Chondrocyte (in vitro differentiated cells): ENCODE measurements at regions not wholly inside any gene's neighbourhood (a gene's known extent, or its start where the extent isn't known, plus 50 kb on each side); places are given as distances from the start of the nearest gene placed in this dataset.

Source experiments
- DNase-seq: peaks from one replicate; pipeline ENCODE4 v3.0.0; 2021; ENCODE audit warnings: mixed read lengths, low spot score
- H3K27ac Mint-ChIP-seq: one replicate; pipeline ENCODE4 v1.8.0; 2021; ENCODE audit warnings: mild to moderate bottlenecking, moderate library complexity, mixed read lengths; ENCODE audit not compliant: unreplicated experiment
- H3K27me3 Mint-ChIP-seq: 2 replicates; pipeline ENCODE4 v1.8.0; 2021; ENCODE audit warnings: low read depth, mixed read lengths
- H3K36me3 Mint-ChIP-seq: 2 replicates; pipeline ENCODE4 v1.8.0; 2021; ENCODE audit warnings: low read depth, mixed read lengths
- H3K4me1 Mint-ChIP-seq: 2 replicates; pipeline ENCODE4 v1.8.0; 2021; ENCODE audit warnings: low read depth, mild to moderate bottlenecking, mixed read lengths
- H3K4me3 Mint-ChIP-seq: one replicate; pipeline ENCODE4 v1.8.0; 2021; ENCODE audit warnings: mild to moderate bottlenecking, moderate library complexity, mixed read lengths; ENCODE audit not compliant: unreplicated experiment
- H3K9me3 Mint-ChIP-seq: 2 replicates; pipeline ENCODE4 v1.8.0; 2021; ENCODE audit warnings: low read depth, mixed read lengths
- TF ChIP-seq, protein P1 (sequence below): fragments of 200-600 bp; sonication (generic); IDR thresholded peaks from 2 replicates; pipeline ENCODE4 v1.5.0; 2021; ENCODE audit warnings: antibody characterized with exemption, mild to moderate bottlenecking, moderate library complexity

DNA sequence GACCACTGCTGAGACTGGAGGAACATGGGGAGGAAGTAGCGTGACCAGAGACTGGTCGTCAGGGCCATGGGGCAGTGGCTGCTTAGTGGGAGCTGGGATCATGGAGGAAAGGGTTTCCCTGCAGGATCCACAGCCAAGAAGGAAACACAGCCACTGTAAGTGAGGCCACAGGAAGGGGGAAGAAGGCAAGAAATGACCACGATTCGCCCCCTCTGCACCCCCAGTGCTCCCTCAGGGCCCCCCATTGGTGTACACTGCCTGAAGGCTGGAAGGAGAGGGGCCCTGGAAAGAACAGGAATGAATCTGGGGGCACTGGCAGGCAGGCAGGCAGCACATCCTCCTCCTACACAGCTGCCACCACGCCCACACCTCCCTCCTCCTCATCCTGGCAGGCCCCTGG is 62.5 kb upstream of the RMDN2 start:
- peaks cover 21% of the 10 kb centered on the region for H3K4me1 Mint-ChIP-seq

DNA sequence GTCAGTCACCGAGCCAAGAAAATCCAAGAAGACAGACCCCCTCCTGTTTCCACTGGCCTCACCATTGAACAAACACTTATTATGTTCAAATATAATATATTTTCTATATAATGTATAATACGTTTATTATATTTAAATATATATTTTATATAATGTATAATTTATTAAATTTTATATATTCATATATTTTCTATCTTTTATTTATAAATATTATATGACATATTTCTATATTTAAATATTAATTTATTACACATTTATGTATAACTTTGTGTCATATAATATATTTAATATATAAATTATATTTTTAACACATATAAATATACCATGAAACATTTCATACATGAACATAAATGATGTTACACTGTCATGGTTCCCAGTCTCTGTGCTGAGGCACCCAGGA is 60.9 kb upstream of the RMDN2 start:
- Mint-ChIP-seq H3K36me3 (no peaks in the 10 kb centered on the region), H3K9me3 (peaks cover 3% of the 10 kb centered on the region), H3K27ac (no peak overlapping the region), H3K27me3 (no peaks in the 10 kb centered on the region), H3K4me1 (peaks cover 6% of the 10 kb centered on the region), H3K4me3 (no peak overlapping the region)
- no peak for DNase-seq
- TF ChIP-seq, protein P1, sequence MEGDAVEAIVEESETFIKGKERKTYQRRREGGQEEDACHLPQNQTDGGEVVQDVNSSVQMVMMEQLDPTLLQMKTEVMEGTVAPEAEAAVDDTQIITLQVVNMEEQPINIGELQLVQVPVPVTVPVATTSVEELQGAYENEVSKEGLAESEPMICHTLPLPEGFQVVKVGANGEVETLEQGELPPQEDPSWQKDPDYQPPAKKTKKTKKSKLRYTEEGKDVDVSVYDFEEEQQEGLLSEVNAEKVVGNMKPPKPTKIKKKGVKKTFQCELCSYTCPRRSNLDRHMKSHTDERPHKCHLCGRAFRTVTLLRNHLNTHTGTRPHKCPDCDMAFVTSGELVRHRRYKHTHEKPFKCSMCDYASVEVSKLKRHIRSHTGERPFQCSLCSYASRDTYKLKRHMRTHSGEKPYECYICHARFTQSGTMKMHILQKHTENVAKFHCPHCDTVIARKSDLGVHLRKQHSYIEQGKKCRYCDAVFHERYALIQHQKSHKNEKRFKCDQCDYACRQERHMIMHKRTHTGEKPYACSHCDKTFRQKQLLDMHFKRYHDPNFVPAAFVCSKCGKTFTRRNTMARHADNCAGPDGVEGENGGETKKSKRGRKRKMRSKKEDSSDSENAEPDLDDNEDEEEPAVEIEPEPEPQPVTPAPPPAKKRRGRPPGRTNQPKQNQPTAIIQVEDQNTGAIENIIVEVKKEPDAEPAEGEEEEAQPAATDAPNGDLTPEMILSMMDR: no peak

More for the DNA sequence above, 62.5 kb upstream of the RMDN2 start:
- no peaks in the 10 kb centered on the region for H3K27me3 Mint-ChIP-seq
- no peak overlapping the region for H3K4me3 Mint-ChIP-seq
- TF ChIP-seq, protein P1: no peak
- H3K27ac Mint-ChIP-seq: no peak overlapping the region
- peaks cover 3% of the 10 kb centered on the region for H3K9me3 Mint-ChIP-seq
- no peak for DNase-seq
- no peaks in the 10 kb centered on the region for H3K36me3 Mint-ChIP-seq

DNA sequence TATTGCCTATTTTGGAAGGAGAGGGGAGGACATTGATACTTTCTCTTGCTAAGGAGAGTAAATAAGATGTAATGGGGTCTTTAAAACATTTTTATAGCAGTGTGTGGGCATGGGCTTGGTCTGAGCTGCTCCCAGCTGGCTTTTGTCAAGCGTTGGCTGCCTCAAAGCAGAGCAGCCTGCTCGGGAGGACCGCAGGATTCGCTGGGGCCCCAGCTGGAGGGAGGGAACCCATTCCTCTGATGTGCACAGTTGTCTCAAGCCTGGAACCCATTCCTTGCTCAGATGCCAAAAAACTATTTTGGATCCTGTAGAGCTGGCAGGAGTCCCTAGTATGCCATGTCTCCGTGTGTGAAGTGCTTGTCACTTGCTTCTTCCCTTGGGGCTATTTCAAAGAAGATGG is 59.4 kb upstream of the RMDN2 start:
- no peak overlapping the region for H3K4me3 Mint-ChIP-seq
- DNase-seq: no peak
- TF ChIP-seq, protein P1: no peak
- no peak overlapping the region for H3K27ac Mint-ChIP-seq
- no peaks in the 10 kb centered on the region for H3K27me3 Mint-ChIP-seq
- no peaks in the 10 kb centered on the region for H3K9me3 Mint-ChIP-seq
- H3K4me1 Mint-ChIP-seq: peaks cover 8% of the 10 kb centered on the region
- H3K36me3 Mint-ChIP-seq: no peaks in the 10 kb centered on the region

DNA sequence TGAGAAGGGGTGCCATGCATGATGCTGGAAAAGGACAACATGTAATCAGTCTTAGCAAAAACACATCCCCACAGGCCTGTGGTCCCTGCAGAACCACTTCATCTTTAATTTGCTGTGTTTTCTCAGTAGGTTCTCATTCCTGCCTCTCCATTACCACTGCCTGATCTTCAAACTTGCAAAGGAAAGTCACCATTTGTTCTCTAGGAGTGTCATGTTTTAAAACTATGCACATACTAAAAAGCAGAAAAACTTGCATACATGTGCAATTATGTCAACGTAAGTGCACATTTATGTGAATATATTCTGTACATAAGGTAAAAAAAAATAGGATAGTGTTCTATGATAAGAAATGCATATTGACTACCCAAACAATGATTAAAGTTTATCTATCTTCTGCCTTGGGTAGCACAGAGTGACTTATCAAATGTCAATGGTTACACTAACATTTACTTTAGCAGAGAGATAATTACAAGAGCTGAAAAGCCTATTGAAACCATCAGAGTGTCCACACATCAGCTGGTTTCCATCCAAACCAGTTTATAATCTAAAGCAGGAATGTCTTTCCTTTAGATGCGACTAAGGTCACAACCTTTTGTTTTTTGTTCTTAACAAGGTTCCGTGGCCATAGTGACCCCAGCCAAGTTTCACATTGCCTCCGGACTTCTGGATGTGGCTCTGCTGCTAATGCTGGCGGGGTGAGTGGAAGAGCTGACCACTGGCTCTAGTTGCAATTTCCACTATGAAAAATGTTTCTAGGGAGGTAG is 58.7 kb upstream of the RMDN2 start:
- H3K36me3 Mint-ChIP-seq: no peaks in the 10 kb centered on the region
- H3K4me3 Mint-ChIP-seq: no peak overlapping the region
- H3K4me1 Mint-ChIP-seq: peaks cover 15% of the 10 kb centered on the region
- H3K9me3 Mint-ChIP-seq: no peaks in the 10 kb centered on the region
- TF ChIP-seq, protein P1: no peak
- no peaks in the 10 kb centered on the region for H3K27me3 Mint-ChIP-seq
- H3K27ac Mint-ChIP-seq: no peak overlapping the region
- no peak for DNase-seq

GRCh38 chr2:37867166-37867565 is 57.9 kb upstream of the RMDN2 start:
- H3K27ac Mint-ChIP-seq: no peak overlapping the region
- no peak for DNase-seq
- TF ChIP-seq, protein P1: no peak
- no peaks in the 10 kb centered on the region for H3K27me3 Mint-ChIP-seq
- no peaks in the 10 kb centered on the region for H3K9me3 Mint-ChIP-seq
- H3K4me3 Mint-ChIP-seq: no peak overlapping the region
- no peaks in the 10 kb centered on the region for H3K36me3 Mint-ChIP-seq
- peaks cover 23% of the 10 kb centered on the region for H3K4me1 Mint-ChIP-seq
